Memory B cell (primary cell): ENCODE measurements at regions not wholly inside any gene's neighbourhood (a gene's known extent, or its start where the extent isn't known, plus 50 kb on each side); places are given as distances from the start of the nearest gene placed in this dataset.
"Not testable (repeated sequence)": the region's sequence is repeated elsewhere in the genome, so short reads cannot be mapped to it uniquely, and the experiment has no call there.

ENCODE experiments used
- ATAC-seq: fragments of 150-1000 bp; cut with Tn5 transposase; 2 replicates; pipeline ENCODE4 v1.10.0; 2021; ENCODE audit warnings: low read depth, mild to moderate bottlenecking, moderate library complexity
- DNase-seq, 2 donors: peaks; one replicate each; pipeline ENCODE4 v3.0.0; 2022; ENCODE audit warnings: low spot score in 2 of 2
- H3K27ac Mint-ChIP-seq: one replicate; pipeline ENCODE4 v1.8.0; 2022; ENCODE audit warnings: mild to moderate bottlenecking, moderate library complexity, mixed read lengths
- H3K27me3 Mint-ChIP-seq: one replicate; pipeline ENCODE4 v1.8.0; 2022; ENCODE audit warnings: mixed read lengths
- H3K36me3 Mint-ChIP-seq: one replicate; pipeline ENCODE4 v1.8.0; 2022; ENCODE audit warnings: mild to moderate bottlenecking, mixed read lengths
- H3K4me1 Mint-ChIP-seq: one replicate; pipeline ENCODE4 v1.8.0; 2022; ENCODE audit warnings: mixed read lengths
- H3K4me3 Mint-ChIP-seq: one replicate; pipeline ENCODE4 v1.8.0; 2022; ENCODE audit warnings: mild to moderate bottlenecking, moderate library complexity, mixed read lengths
- H3K9me3 Mint-ChIP-seq: one replicate; pipeline ENCODE4 v1.8.0; 2022; ENCODE audit warnings: mixed read lengths

GRCh38 chr7:145805496-145805895 is 311.1 kb upstream of the CNTNAP2 start:
- ATAC-seq: not testable (repeated sequence)

DNA sequence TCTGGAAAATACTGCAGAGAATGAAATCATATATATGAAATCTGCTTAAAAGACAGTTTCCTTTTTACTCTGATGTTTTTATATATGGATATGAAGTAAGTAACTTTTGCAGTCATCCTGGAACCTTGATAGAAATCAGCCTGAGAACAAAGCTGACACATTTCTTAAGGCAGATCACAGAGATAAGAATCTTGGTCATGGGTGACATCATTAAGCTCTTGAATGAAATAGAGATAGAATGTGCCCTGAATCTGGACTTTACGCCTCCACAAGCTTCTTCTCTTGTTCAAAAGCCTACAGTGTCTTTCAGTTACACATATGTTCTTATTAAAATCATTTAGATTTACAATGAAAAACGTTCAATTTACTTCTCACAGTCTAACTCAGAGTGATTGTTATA is 319.1 kb upstream of the CNTNAP2 start:
- Mint-ChIP-seq H3K9me3 (no peaks in the 10 kb centered on the region), H3K36me3 (no peaks in the 10 kb centered on the region), H3K4me1 (peaks cover 4% of the 10 kb centered on the region), H3K27ac (no peak overlapping the region), H3K27me3 (no peaks in the 10 kb centered on the region), H3K4me3 (no peak overlapping the region)
- no peak for ATAC-seq
- DNase-seq: no peak

More at GRCh38 chr7:145805496-145805895, 311.1 kb upstream of the CNTNAP2 start:
- not testable (repeated sequence) for H3K36me3 Mint-ChIP-seq, H3K4me3 Mint-ChIP-seq, H3K27me3 Mint-ChIP-seq, H3K9me3 Mint-ChIP-seq, H3K4me1 Mint-ChIP-seq, H3K27ac Mint-ChIP-seq, DNase-seq

- Mint-ChIP-seq H3K4me3 (no peak overlapping the region), H3K9me3 (no peaks in the 10 kb centered on the region), H3K27ac (no peak overlapping the region)
Measured at GRCh38 chr7:145795132-145795531, 321.5 kb upstream of the CNTNAP2 start.

GRCh38 chr7:145784809-145785780 is 331.5 kb upstream of the CNTNAP2 start:
- H3K4me1 Mint-ChIP-seq: no peaks in the 10 kb centered on the region
- ATAC-seq: no peak
- DNase-seq: no peak
- no peaks in the 10 kb centered on the region for H3K27me3 Mint-ChIP-seq
- peaks cover 2% of the 10 kb centered on the region for H3K9me3 Mint-ChIP-seq
- H3K4me3 Mint-ChIP-seq: no peak overlapping the region
- H3K27ac Mint-ChIP-seq: no peak overlapping the region
- H3K36me3 Mint-ChIP-seq: no peaks in the 10 kb centered on the region

More at GRCh38 chr7:145795132-145795531, 321.5 kb upstream of the CNTNAP2 start:
- no peak for DNase-seq
- H3K36me3 Mint-ChIP-seq: no peaks in the 10 kb centered on the region
- H3K4me1 Mint-ChIP-seq: no peaks in the 10 kb centered on the region
- no peaks in the 10 kb centered on the region for H3K27me3 Mint-ChIP-seq
- ATAC-seq: no peak

DNA sequence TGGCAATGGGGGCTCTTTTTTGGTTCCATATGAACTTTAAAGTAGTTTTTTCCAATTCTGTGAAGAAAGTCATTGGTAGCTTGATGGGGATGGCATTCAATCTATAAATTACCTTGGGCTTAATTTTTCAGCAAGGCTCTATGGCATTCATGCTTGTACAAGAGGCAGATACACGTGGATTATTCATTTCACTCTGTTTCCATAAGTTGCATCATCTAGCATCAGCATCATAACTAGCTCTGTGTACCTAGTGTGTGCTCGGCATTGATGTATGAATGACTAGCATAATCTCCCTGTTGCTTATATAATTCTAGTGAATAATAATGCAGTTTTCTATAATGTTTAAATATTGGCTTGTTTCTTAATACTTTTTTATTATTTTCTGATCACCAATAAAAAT is 335.2 kb upstream of the CNTNAP2 start:
- not testable (repeated sequence) for H3K27me3 Mint-ChIP-seq, H3K4me1 Mint-ChIP-seq, H3K27ac Mint-ChIP-seq, ATAC-seq, DNase-seq, H3K36me3 Mint-ChIP-seq, H3K9me3 Mint-ChIP-seq, H3K4me3 Mint-ChIP-seq

DNA sequence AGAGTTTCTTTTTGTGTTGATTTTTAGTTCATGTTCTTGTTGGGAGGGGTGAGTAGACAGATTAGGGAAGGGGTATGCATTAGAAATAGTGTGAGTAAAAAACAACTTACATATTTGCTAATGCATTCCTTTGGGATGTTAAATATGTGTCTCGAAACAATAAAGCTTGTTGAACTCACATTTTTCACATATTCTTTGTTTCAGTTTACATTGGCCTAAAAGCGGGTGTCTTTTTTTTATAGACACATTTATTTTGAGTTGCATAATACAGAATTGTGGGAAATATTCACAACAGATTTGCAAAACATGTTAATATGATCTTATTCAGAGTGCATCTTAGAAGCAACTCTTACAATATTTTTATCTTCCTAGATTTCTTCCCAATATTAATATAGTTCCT is 337.5 kb upstream of the CNTNAP2 start:
- H3K9me3 Mint-ChIP-seq: no peaks in the 10 kb centered on the region
- H3K4me1 Mint-ChIP-seq: no peaks in the 10 kb centered on the region
- ATAC-seq (no peak), DNase-seq (no peak)
- H3K36me3 Mint-ChIP-seq: no peaks in the 10 kb centered on the region
- H3K4me3 Mint-ChIP-seq: no peak overlapping the region
- no peak overlapping the region for H3K27ac Mint-ChIP-seq
- H3K27me3 Mint-ChIP-seq: no peaks in the 10 kb centered on the region

GRCh38 chr7:145774777-145775176 is 341.8 kb upstream of the CNTNAP2 start:
- no peaks in the 10 kb centered on the region for H3K9me3 Mint-ChIP-seq
- H3K4me1 Mint-ChIP-seq: no peaks in the 10 kb centered on the region
- H3K4me3 Mint-ChIP-seq: no peak overlapping the region
- H3K36me3 Mint-ChIP-seq: no peaks in the 10 kb centered on the region
- DNase-seq (no peak), ATAC-seq (no peak)
- H3K27ac Mint-ChIP-seq: no peak overlapping the region
- H3K27me3 Mint-ChIP-seq: no peaks in the 10 kb centered on the region

DNA sequence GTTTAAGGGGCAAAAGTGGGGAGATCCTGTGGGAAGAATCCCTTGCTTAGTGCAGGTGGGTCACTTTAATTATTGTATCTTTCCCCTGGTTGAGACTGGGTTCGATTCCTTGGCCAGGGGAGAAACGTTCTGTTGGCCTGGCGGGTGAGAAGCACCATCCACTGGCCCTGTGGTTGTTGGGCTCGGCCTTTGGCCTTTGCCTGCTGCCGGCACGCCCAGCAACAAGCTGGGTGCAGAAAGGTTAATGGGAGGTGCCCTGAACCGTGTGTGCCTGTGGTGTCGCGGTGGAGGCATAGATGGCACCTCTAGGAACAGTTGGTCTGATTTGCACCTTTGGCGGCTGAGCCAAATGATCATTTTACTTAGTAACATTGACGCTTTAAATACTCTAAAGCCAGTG is 363.6 kb upstream of the CNTNAP2 start:
- Mint-ChIP-seq H3K9me3 (peaks cover 2% of the 10 kb centered on the region), H3K4me1 (no peaks in the 10 kb centered on the region), H3K36me3 (no peaks in the 10 kb centered on the region), H3K27me3 (no peaks in the 10 kb centered on the region), H3K4me3 (no peak overlapping the region), H3K27ac (no peak overlapping the region)
- DNase-seq (no peak), ATAC-seq (no peak)

DNA sequence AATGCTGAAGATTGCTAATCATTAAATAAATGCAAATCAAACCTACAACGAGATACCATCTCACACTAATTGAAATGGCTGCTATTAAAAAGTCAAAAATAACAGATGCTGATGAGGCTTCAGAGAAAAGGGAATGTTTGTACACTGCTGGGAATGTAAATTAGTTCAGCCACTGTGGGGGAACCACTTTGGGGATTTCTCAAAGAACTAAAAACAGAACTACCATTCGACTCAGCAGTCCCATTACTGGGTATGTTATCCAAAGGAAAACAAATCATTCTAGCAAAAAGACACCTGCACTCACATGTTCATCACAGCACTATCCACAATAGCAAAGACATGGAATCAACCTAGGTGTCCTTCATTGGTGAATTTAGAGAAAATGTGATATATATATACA is 379.0 kb upstream of the CNTNAP2 start:
- H3K27me3 Mint-ChIP-seq: no peaks in the 10 kb centered on the region
- H3K9me3 Mint-ChIP-seq: peaks cover 3% of the 10 kb centered on the region
- no peaks in the 10 kb centered on the region for H3K4me1 Mint-ChIP-seq
- no peak overlapping the region for H3K27ac Mint-ChIP-seq
- ATAC-seq: no peak
- no peaks in the 10 kb centered on the region for H3K36me3 Mint-ChIP-seq
- DNase-seq: no peak
- no peak overlapping the region for H3K4me3 Mint-ChIP-seq

GRCh38 chr7:145735061-145735460 is 381.5 kb upstream of the CNTNAP2 start:
- Mint-ChIP-seq H3K36me3 (no peaks in the 10 kb centered on the region), H3K4me3 (no peak overlapping the region), H3K27ac (no peak overlapping the region), H3K4me1 (no peaks in the 10 kb centered on the region), H3K27me3 (no peaks in the 10 kb centered on the region), H3K9me3 (peaks cover 3% of the 10 kb centered on the region)
- ATAC-seq (no peak), DNase-seq (no peak)

DNA sequence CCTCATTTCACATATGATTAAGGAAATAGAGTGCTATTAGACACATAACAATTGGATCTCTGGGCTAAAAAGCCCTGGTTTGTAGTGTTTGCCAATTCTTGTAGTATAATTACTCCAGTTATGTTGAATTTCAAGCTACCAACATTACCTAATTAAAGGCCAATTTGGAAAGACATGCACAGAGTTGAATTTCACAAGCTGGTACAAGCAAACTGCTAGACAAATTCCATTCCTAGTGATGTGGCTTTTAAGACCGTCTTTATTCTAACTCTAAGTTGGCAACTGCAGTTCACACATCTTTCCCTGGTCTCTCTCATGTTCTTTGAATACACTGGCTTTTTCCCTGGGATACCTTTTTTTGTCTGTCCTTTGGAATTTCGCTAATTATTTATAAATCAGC is 384.1 kb upstream of the CNTNAP2 start:
- DNase-seq (no peak), ATAC-seq (no peak)
- H3K9me3 Mint-ChIP-seq: peaks cover 1% of the 10 kb centered on the region
- no peaks in the 10 kb centered on the region for H3K4me1 Mint-ChIP-seq
- no peaks in the 10 kb centered on the region for H3K27me3 Mint-ChIP-seq
- no peaks in the 10 kb centered on the region for H3K36me3 Mint-ChIP-seq
- H3K4me3 Mint-ChIP-seq: no peak overlapping the region
- no peak overlapping the region for H3K27ac Mint-ChIP-seq

DNA sequence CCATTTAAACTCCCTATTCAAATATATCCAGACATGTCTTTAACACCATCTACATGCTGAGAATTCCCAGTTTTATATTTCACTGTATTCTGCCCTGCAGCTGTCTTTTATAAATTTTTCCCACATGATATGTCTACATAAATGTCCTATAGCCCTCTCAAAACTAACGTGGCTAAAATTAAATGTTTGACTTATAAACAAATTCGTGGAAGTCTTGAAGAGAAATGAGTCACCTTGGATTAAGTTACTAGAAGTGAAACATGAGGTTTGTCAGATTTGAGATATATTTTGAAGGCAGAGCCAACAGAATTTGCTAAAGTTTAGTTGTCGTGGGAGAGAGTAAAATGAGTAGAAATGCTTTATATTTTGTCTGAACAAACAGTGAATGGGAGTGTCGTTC is 386.9 kb upstream of the CNTNAP2 start:
- Mint-ChIP-seq H3K4me1 (no peaks in the 10 kb centered on the region), H3K27ac (no peak overlapping the region), H3K4me3 (no peak overlapping the region), H3K36me3 (no peaks in the 10 kb centered on the region), H3K9me3 (peaks cover 1% of the 10 kb centered on the region), H3K27me3 (no peaks in the 10 kb centered on the region)
- DNase-seq (no peak), ATAC-seq (no peak)

- Mint-ChIP-seq H3K27ac (no peak overlapping the region), H3K9me3 (peaks cover 2% of the 10 kb centered on the region), H3K4me1 (no peaks in the 10 kb centered on the region), H3K36me3 (no peaks in the 10 kb centered on the region), H3K27me3 (peaks cover 4% of the 10 kb centered on the region), H3K4me3 (no peak overlapping the region)
- ATAC-seq: no peak
- DNase-seq: no peak
Measured at GRCh38 chr7:145718129-145718528, 398.5 kb upstream of the CNTNAP2 start.

- H3K36me3 Mint-ChIP-seq: no peaks in the 10 kb centered on the region
- H3K27ac Mint-ChIP-seq: no peak overlapping the region
- H3K4me1 Mint-ChIP-seq: no peaks in the 10 kb centered on the region
- no peaks in the 10 kb centered on the region for H3K27me3 Mint-ChIP-seq
- ATAC-seq: no peak
- no peak overlapping the region for H3K4me3 Mint-ChIP-seq
- DNase-seq: no peak
- H3K9me3 Mint-ChIP-seq: peaks cover 1% of the 10 kb centered on the region
Measured at GRCh38 chr7:145700488-145700887, 416.1 kb upstream of the CNTNAP2 start.
